Activated T-cell treated with anti-CD3 and anti-CD28 coated beads, Interleukin-2, amount 50 U/mL, for 72 hours (primary cell): ENCODE measurements at regions not wholly inside any gene's neighbourhood (a gene's known extent, or its start where the extent isn't known, plus 50 kb on each side); places are given as distances from the start of the nearest gene placed in this dataset.
"Not testable (repeated sequence)": the region's sequence is repeated elsewhere in the genome, so short reads cannot be mapped to it uniquely, and the experiment has no call there.

ENCODE experiments used
- ATAC-seq, 2 donors: fragments of 150-1000 bp; cut with Tn5 transposase; replicated peaks in 1 of 2; 2 replicates each; pipeline ENCODE4 v1.10.0; 2021; ENCODE audit warnings: moderate library complexity in 2 of 2, mild to moderate bottlenecking in 1 of 2
- DNase-seq, 2 donors: peaks; one replicate each; pipeline ENCODE4 v3.0.0; 2021 to 2022; ENCODE audit warnings: mixed read lengths in 1 of 2
- H3K27ac Mint-ChIP-seq: one replicate; pipeline ENCODE4 v1.8.0; 2022; ENCODE audit warnings: mild to moderate bottlenecking, moderate library complexity, mixed read lengths
- H3K27me3 Mint-ChIP-seq: one replicate; pipeline ENCODE4 v1.8.0; 2022; ENCODE audit warnings: low read depth, mixed read lengths
- H3K36me3 Mint-ChIP-seq, 2 donors: one replicate each; pipeline ENCODE4 v1.8.0; 2022; ENCODE audit warnings: mixed read lengths in 2 of 2, mild to moderate bottlenecking in 1 of 2; ENCODE audit not compliant: insufficient read depth in 2 of 2
- H3K4me1 Mint-ChIP-seq: one replicate; pipeline ENCODE4 v1.8.0; 2022; ENCODE audit warnings: low read depth, mixed read lengths
- H3K4me3 Mint-ChIP-seq, 2 donors: one replicate each; pipeline ENCODE4 v1.8.0; 2022; ENCODE audit warnings: mild to moderate bottlenecking in 2 of 2, mixed read lengths in 2 of 2, moderate library complexity in 2 of 2
- H3K9me3 Mint-ChIP-seq, 2 donors: one replicate each; pipeline ENCODE4 v1.8.0; 2022; ENCODE audit warnings: mixed read lengths in 2 of 2

DNA sequence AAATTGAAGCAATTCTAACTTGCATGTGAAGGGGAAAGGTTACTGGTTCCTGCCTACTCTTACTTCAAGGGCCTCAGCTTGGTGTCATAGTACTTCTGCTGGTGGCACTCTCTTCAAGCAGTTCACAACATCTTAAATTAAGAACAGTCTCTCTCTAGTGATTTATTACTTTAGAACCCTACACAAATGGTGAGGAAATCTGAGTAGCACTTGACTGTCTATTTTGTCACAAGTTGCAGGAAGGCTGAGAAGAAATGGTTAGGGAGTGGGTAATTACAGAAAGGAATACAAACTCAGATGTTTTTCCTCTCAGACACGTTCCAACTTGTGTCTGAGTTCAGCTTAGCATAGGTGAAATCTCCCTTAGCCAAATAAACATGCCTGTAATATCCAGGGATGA is 242.3 kb upstream of the GRIA3 start:
- Mint-ChIP-seq H3K27me3 (no peaks in the 10 kb centered on the region), H3K9me3 (peaks cover 1 to 2% of the 10 kb centered on the region in 2 donors), H3K4me3 (no peak overlapping the region), H3K4me1 (no peaks in the 10 kb centered on the region), H3K27ac (no peak overlapping the region), H3K36me3 (no peaks in the 10 kb centered on the region)
- no peak for ATAC-seq
- no peak for DNase-seq

DNA sequence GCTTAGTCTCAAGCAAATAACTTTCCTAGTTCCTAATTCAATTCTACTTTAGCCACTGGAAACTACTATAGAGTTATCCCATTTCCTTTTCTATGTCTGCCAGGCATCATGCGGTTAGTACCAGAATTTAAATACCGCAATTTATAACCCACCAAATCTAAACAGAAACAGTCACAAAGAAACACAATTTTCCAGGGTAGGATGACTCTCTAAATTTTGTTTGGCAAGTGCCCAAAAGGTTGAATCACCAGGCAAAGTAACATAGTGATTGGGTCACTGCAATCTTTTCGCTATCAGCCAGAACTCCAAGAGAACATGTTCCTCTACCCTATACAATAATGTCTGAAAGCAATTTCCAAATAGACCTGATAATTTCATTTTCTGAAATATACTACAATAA is 240.2 kb upstream of the GRIA3 start:
- Mint-ChIP-seq H3K9me3 (peaks cover 1 to 2% of the 10 kb centered on the region in 2 donors), H3K4me3 (no peak overlapping the region), H3K4me1 (no peaks in the 10 kb centered on the region), H3K36me3 (no peaks in the 10 kb centered on the region), H3K27ac (no peak overlapping the region), H3K27me3 (no peaks in the 10 kb centered on the region)
- DNase-seq (no peak), ATAC-seq (no peak)

DNA sequence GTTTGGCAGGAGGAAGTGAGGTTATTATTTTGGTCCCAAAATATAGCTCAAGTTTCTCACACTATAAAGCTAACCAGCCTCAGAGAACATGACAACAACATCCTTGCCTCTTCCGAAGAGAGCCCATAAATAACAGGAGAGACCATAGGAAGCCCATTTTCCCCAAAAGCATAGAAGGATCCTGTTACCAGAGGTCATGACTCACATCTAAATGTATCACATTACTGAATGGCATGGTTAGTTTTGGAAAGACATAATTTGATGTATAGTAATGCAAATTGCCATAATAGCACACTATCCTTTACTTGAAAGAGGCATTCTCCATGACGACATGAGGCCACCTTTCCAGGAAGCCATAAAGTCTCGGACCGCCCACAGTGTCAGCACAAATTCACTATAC is 238.8 kb upstream of the GRIA3 start:
- Mint-ChIP-seq H3K27me3 (no peaks in the 10 kb centered on the region), H3K36me3 (no peaks in the 10 kb centered on the region), H3K4me1 (no peaks in the 10 kb centered on the region), H3K9me3 (peaks cover 1 to 2% of the 10 kb centered on the region in 2 donors), H3K27ac (no peak overlapping the region), H3K4me3 (no peak overlapping the region)
- DNase-seq = no peak
- ATAC-seq = no peak

DNA sequence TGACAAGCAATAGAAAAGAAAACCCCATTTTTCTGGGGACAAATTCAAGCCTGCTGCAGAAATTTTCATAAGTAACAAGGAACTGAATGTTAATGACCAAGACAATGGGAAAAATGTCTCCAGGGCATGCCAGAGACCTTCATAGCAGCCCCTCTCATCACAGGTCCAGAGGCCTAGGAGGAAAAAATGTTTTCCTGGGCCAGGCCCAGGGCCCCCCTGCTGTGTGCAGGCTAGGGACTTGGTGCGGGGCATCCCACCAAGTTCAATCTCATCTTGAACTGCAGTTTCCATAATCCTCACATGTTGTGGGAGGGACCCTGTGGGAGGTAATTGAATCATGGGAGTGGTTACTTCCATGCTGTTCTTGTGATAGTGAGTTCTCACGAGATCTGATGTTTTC is 211.5 kb upstream of the GRIA3 start:
- H3K27ac Mint-ChIP-seq = no peak overlapping the region
- peaks cover 6 to 13% of the 10 kb centered on the region in 2 donors for H3K9me3 Mint-ChIP-seq
- H3K4me1 Mint-ChIP-seq = no peaks in the 10 kb centered on the region
- H3K4me3 Mint-ChIP-seq = no peak overlapping the region
- peaks cover 0 to 3% of the 10 kb centered on the region in 2 donors for H3K36me3 Mint-ChIP-seq
- ATAC-seq (no peak), DNase-seq (no peak)
- no peaks in the 10 kb centered on the region for H3K27me3 Mint-ChIP-seq

DNA sequence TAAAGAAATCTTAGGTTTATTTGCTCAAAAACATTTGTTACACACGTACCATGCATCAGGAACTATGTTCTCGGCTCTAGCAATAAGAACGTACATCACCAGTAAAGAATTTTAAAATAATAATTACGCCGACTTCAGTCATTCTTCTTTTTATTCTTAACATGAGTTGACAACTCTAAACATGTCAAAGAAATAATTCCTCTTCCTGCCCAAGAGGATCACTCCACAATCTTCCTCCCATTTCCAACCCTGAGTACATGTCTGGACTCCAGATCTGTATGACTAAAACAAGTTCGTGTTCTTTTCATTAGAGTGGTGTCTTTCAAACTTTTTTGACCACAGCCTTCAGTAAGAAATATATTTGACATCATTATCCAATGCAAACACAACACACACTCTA is 201.6 kb upstream of the GRIA3 start:
- no peaks in the 10 kb centered on the region for H3K27me3 Mint-ChIP-seq
- H3K4me1 Mint-ChIP-seq = no peaks in the 10 kb centered on the region
- no peak overlapping the region for H3K27ac Mint-ChIP-seq
- ATAC-seq (no peak), DNase-seq (no peak)
- H3K9me3 Mint-ChIP-seq = peaks cover 0 to under 1% of the 10 kb centered on the region in 2 donors
- H3K36me3 Mint-ChIP-seq = no peaks in the 10 kb centered on the region
- no peak overlapping the region for H3K4me3 Mint-ChIP-seq

DNA sequence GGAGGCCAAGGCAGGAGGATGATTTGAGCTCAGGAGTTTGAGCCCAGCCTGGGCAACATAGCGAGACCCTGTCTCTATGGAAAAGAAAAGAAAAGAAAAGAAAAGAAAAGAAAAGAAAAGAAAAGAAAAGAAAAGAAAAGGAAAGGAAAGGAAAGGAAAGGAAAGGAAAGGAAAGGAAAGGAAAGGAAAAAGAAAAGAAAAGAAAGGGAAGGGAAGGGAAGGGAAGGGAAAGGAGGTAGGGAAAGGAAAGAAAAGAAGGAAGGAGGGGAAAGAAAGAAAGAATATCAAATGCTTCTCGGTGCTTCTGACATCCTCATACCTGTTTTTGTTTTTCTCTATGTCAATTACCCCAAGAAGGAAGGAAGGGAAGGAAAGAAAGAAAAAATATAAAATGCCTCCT is 181.2 kb upstream of the GRIA3 start:
- not testable (repeated sequence) for H3K4me1 Mint-ChIP-seq, DNase-seq, ATAC-seq, H3K4me3 Mint-ChIP-seq, H3K27ac Mint-ChIP-seq, H3K27me3 Mint-ChIP-seq, H3K36me3 Mint-ChIP-seq, H3K9me3 Mint-ChIP-seq

DNA sequence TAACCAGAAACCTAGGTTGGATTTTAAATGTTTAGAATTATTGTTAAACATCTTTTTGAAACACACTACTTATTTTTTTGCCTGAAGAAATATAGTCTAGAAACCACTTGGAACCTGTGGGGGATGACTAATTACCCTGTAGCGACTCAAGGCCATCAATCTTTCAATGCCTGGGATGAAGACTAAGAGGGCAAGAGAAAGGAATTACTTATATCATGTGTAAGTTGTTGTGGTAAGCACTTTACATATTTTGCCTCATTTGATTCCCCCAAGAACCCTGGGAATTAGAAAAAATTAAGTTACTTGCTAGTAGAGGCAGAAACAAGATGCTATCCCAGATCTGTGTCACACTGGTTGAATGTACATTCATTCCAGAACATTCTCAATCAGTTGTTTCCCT is 170.9 kb upstream of the GRIA3 start:
- H3K4me1 Mint-ChIP-seq = no peaks in the 10 kb centered on the region
- H3K4me3 Mint-ChIP-seq = no peak overlapping the region
- DNase-seq = no peak
- no peak for ATAC-seq
- H3K27ac Mint-ChIP-seq = no peak overlapping the region
- H3K36me3 Mint-ChIP-seq = no peaks in the 10 kb centered on the region
- peaks cover 3 to 8% of the 10 kb centered on the region in 2 donors for H3K9me3 Mint-ChIP-seq
- no peaks in the 10 kb centered on the region for H3K27me3 Mint-ChIP-seq

DNA sequence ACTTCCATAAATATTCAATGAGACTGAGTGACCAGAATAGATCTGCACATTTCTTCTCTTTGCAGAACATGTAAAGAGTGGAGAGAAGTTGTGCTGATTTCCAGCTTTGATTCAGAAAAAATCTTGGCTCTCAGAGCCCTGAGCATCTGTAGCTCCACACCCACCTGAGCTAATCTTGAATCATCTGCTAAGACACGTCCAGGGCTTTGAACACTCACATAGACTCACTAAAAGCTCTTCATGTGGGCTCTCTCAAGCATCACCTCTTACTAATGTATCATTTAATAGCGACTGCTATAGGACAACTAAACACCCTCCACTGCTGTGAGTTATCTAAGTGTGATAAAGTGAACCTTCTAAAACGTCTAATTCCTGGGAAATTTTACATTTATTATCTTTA is 147.7 kb upstream of the GRIA3 start:
- no peak overlapping the region for H3K27ac Mint-ChIP-seq
- no peak for DNase-seq

DNA sequence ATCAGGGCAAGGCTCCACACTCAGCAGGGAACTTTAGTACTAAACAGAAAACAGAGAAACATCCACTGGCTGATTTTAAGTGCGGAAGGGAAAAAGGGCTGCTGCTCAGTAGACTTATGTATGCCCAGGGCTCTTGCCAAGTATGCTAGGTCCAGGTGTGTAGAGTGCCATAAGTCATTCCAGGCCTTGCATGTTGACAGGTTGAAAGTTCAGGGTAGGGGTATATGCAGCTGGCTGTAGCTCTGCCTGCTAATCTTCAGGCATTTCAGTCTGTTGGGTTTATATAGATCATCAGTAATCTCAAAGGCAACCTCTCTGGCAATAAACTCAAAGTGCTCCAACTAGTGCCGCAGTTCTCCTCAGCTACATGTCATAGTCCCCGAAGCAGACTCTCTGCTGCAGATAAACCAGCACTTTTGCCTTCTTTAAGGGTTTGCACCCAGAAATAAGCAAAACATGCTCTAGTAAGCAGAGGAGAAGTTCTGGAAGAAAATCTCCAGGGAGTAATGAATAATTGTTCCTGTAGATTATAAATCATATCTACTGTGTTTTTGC is 134.9 kb upstream of the GRIA3 start:
- ATAC-seq = no peak
- H3K36me3 Mint-ChIP-seq = no peaks in the 10 kb centered on the region

More for the DNA sequence above, 147.7 kb upstream of the GRIA3 start:
- no peak overlapping the region for H3K4me3 Mint-ChIP-seq
- ATAC-seq = no peak
- H3K36me3 Mint-ChIP-seq = no peaks in the 10 kb centered on the region
- H3K27me3 Mint-ChIP-seq = no peaks in the 10 kb centered on the region
- H3K4me1 Mint-ChIP-seq = no peaks in the 10 kb centered on the region
- no peaks in the 10 kb centered on the region for H3K9me3 Mint-ChIP-seq

DNA sequence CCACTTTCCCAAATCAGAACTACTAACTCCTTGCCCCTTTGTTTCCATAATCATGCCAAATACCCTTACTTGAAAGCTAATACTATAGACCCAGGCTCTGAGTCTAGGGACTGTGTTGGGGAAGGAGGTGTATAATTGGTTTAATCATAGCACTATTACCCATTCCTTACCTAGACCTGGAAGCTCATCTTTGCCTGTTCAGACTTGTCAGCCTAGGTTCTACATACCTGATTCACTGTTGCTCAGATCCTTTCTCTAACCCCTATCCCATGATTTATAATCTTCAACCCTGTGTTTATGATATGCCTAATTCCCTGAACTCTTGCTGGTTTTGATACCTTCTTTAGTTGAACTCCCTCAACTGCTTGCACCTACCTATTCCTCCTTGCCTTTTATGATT is 123.1 kb upstream of the GRIA3 start:
- Mint-ChIP-seq H3K4me1 (no peaks in the 10 kb centered on the region), H3K36me3 (no peaks in the 10 kb centered on the region), H3K4me3 (no peak overlapping the region), H3K27ac (no peak overlapping the region), H3K9me3 (no peaks in the 10 kb centered on the region), H3K27me3 (no peaks in the 10 kb centered on the region)
- ATAC-seq (no peak), DNase-seq (no peak)

More for the DNA sequence above, 134.9 kb upstream of the GRIA3 start:
- Mint-ChIP-seq H3K4me1 (no peaks in the 10 kb centered on the region), H3K9me3 (peaks cover 0 to 2% of the 10 kb centered on the region in 2 donors), H3K27me3 (no peaks in the 10 kb centered on the region), H3K27ac (no peak overlapping the region), H3K4me3 (no peak overlapping the region)
- DNase-seq = no peak

DNA sequence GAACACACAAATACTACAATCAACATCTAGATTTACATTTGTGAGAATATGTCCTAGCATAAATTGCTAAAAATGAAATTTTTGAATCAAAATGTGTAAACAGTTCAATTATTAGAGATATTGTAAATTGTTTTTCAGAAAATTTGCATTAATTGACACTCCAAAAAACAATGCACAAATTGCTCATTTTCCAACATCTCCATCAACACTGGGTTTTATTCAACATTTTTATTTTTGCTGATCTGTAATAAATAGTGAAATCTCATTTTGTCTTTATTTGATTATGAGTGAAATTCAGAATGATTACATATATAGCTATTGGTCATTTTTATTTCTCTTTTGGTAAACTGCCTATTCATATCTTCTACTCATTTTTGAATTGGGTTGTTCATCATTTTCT is 120.0 kb upstream of the GRIA3 start:
- ATAC-seq = no peak
- DNase-seq = no peak
- no peaks in the 10 kb centered on the region for H3K36me3 Mint-ChIP-seq
- H3K9me3 Mint-ChIP-seq = no peaks in the 10 kb centered on the region
- no peak overlapping the region for H3K27ac Mint-ChIP-seq
- H3K4me3 Mint-ChIP-seq = no peak overlapping the region
- no peaks in the 10 kb centered on the region for H3K4me1 Mint-ChIP-seq
- no peaks in the 10 kb centered on the region for H3K27me3 Mint-ChIP-seq

DNA sequence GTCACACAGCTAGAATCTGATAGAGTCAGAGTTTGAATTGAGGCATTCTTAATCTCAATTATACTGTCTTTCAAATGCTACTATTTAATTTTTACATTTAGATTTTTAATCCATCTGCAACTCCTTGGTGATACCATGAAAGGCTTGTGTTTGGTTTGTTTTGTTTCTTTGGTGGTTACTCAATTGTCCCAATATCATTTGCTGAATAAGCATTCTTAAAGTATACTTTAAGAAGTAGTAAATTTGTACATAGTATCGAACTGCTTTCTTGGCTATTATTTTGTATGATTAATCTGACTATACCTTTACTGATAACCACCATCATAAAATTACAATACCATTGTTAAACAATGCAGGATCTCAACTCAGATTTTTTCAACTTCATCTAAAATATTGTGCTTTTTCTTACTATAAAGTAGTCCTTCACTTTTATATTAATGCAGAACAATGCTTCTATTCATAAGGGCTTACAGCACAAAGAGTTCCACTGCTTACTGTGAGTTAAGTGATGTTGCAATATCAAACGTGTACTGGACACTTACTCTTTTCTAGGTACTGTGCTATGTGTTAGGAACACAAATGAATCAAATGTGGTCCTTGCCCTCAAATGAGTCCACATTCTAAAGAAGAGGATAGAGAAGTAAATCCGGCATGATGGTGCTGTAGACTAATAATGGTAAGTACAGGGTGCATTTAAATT is 111.2 kb upstream of the GRIA3 start:
- Mint-ChIP-seq H3K27me3 (peaks cover 13% of the 10 kb centered on the region), H3K36me3 (no peaks in the 10 kb centered on the region), H3K27ac (no peak overlapping the region), H3K4me3 (no peak overlapping the region), H3K4me1 (no peaks in the 10 kb centered on the region), H3K9me3 (peaks cover 0 to 3% of the 10 kb centered on the region in 2 donors)
- ATAC-seq = no peak
- no peak for DNase-seq

DNA sequence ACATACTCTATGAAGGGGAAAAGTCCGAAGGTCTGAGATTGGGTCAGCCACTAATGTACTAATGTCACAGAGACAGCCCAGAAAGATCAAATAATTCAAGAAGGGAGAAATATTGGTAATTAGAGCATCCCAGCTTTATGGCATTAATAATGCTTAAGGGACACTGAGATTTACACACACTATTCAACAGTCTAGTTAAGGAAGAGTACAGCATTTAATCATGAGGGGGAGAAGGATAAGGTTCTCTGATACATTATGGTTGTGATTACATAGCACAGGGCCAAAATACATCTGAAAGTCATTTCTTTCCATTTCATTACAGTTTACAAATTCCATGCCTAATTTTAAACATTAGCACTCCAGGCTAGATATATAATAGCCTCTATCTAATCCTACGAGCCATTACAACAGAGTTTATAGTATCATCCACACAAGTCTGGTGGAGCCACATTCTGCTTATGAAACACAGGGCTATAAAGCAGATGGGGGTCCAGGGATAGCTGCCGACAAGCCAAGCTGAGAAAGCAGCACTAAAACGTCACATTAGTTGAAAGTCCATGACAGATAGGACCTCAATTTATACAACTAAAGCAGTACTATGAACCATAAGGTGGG is 108.0 kb upstream of the GRIA3 start:
- Mint-ChIP-seq H3K4me1 (no peaks in the 10 kb centered on the region), H3K4me3 (no peak overlapping the region), H3K36me3 (no peaks in the 10 kb centered on the region), H3K9me3 (no peaks in the 10 kb centered on the region), H3K27ac (no peak overlapping the region), H3K27me3 (peaks cover 16% of the 10 kb centered on the region)
- no peak for DNase-seq
- ATAC-seq = no peak

DNA sequence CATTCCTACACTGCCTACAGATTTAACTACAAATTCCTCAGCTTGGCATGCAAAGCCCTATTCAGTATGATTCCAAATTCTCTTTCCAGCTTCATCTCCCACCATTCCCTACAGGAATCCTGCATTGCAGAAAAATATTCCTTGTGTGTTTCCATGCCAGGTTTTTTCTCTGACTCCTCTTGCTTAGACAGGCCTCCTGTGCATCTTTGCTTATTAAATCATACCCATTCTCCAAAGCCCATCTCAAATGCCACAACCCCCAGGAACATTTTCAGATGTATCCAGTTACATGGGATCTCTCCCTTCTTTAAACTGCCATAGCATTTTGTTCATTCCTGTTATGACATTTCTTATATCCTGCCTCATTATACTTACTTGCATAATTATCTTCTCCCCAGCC is 106.4 kb upstream of the GRIA3 start:
- Mint-ChIP-seq H3K27me3 (peaks cover 16% of the 10 kb centered on the region), H3K4me1 (no peaks in the 10 kb centered on the region), H3K36me3 (no peaks in the 10 kb centered on the region), H3K4me3 (no peak overlapping the region), H3K9me3 (no peaks in the 10 kb centered on the region), H3K27ac (no peak overlapping the region)
- DNase-seq (no peak), ATAC-seq (no peak)
